GM19467 (cell line): ENCODE measurements at regions not wholly inside any gene's neighbourhood (a gene's known extent, or its start where the extent isn't known, plus 50 kb on each side); places are given as distances from the start of the nearest gene placed in this dataset.
"Not testable (repeated sequence)": the region's sequence is repeated elsewhere in the genome, so short reads cannot be mapped to it uniquely, and the experiment has no call there.

Experiments used
- ATAC-seq: cut with Tn5 transposase; IDR thresholded peaks from one replicate; pipeline ENCODE4 v1.9.1; 2021; ENCODE audit warnings: mild to moderate bottlenecking, moderate library complexity; ENCODE audit not compliant: unreplicated experiment

DNA sequence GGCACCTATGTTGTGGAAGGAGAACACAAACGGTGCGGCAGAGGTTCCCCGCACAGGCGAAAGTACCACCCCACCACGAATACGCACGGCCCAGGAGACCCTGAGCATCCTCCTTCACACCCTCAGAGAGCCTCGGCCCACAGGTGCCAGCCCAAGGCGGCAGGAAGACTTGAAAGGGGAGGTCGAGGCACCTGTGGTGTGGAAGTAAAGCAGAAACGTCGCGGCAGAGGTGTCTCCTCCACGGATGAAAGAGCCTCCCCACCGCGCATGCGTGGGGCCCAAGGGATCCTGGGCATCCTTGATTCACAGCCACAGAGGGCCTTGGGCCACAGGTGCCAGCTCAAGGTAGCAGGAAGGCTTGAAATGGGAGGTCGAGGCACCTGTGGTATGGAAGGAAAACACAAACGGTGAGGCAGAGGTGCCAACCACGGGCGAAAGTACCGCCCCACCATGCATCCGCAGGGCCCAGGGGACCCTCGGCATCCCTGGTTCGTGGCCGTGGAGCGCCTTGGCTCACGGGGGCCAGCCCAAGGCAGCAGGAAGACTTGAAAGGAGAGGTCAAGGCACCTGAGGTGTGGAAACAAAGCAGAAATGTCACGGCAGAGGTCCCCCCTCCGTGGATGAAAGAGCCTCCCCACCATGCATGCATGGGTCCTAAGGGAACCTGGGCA is 380.1 kb downstream of the ALG10 start:
- no peak for ATAC-seq

DNA sequence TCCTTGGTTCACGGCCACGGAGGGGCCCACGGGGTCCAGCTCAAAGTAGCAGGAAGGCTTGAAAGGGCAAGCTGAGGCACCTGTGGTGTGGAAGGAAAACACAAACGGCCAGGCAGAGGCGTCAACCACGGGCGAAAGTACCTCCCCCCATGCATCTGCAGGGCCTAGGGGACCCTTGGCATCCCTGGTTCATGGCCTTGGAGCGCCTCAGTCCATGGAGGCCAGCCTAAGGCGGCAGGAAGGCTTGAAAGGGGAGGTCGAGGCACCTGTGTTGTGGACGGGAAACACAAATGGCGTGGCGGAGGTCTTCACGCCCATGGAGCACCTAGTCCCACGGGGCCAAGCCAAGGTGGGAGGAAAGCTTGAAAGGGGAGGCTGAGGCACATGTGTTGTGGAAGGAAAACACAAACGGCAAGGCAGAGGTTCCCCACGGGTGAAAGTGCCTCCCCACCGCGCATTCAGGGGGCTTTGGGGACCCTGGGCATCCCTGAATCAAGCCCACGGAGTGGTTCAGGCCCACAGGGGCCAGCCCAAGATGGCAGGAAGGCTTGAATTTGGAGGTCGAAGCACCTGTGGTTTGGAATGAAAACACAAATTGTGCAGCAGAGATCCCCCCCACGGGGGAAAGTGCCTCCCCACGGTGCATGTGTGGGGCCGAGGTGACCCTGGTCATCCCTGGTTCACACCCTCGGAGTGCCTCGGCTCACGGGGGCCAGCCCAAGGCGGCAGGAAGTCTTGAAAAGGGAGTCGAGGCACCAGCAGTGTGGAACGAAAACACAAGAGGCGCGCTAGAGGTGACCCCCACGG is 380.8 kb downstream of the ALG10 start:
- ATAC-seq, result no peak

DNA sequence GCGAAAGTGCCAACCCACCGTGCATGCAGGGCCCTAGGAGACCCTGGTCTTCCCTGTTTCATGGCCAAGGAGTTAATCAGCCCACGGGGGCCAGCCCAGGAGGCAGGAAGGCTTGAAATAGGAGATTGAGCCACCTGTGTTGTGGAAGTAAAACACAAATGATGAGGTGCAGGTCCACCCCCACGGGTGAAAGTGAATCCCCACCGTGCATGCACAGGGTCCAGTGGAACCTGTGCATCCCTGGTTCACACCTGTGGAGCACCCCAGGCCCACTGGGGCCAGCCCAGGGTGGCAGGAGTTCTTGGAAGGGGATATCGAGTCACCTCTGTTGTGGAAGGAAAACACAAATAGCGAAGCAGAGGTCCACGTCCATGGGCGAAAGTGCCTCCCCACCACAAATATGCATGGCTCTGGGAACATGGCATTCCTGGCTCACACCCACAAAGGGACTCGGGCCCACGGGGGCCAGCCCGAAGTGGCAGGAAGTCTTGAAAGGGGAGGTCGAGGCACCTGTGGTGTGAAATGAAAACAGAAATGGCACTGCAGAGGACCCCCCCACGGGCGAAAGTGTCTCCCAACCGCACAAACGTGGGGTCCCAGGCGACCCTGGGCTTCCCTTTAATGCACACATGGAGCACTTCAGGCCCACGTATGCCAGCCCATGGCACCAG is 381.5 kb downstream of the ALG10 start:
- ATAC-seq, result no peak

DNA sequence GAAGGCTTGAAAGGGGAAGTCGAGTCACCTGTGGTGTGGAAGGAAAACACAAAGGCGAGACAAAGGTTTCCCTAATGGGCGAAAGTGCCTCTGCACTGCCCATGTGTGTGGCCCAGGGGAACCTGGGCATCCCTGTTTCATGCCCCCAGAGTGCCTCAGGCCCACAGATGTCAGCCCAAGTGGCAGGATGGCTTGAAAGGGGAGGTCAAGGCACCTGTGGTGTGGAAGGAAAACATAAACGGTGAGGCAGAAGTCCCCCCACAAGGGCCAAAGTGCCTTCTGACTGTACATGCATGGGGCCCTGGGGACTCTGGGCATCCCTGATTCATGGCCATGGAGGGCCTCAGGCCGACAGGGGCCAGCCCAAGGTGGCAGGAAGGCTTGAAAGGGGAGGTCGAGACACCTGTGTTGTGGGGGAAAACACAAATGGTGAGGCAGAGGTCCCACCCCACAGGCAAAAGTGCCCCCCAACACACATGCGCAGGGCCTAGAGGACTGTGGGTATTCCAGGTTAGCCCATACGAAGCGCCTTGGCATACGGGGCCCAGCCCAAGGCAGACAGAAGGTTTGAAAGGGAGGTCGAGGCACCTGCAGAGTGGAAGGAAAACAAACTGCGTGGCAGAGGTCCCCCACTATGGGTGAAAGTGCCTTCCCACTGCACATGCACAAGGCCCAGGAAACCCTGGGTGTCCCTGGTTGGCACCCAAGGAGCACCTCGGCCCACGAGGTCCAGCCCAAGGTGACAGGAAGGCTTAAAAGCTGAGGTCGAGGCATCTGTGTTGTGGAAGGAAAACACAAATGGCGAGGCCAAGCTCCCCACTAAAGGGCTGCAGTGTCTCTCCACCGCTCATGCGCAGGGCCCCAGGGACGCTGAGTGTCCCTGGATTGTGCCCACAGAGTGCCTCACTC is 382.3 kb downstream of the ALG10 start:
- no peak for ATAC-seq

DNA sequence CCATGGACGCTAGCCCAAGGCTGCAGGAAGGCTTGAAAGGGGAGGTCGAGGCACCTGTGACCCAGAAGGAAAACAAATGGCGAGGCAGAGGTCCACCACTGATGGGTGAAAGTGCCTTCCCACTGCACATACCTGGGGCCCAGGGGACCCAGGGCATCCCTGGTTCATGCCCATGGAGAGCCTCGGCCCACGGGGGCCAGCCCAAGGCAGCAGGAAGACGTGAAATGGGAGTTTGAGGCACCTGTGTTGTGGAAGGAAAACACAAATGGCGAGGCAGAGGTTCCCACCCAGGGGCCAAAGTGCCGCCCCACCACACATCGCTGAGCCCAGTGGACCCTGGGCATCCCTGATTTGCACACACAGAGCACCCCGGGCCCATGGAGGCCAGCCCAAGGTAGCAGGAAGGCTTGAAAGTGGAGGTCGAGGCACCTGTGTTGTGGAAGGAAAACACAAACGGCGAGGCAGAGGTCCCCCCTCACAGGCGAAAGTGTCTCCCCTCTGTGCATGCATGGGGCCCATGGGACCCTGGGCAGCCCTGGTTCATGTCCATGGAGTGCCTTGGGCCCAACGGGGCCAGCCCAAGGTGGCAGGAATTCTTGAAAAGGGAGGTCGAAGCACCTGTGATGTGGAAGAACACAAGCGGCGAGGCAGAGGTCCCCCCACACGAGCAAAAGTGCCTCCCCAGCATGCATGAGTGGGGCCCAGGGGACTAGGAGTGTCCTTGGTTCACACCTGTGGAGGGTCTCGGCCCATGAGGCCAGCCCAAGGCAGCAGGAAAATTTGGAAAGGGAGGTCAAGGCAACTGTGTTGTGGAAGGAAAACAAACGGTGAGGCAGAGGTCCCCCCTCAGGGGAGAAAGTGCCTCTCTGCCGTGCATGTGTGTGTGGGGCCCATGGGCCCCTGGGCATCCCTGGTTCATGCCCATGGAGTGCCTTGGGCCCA is 383.3 kb downstream of the ALG10 start:
- ATAC-seq, result no peak

DNA sequence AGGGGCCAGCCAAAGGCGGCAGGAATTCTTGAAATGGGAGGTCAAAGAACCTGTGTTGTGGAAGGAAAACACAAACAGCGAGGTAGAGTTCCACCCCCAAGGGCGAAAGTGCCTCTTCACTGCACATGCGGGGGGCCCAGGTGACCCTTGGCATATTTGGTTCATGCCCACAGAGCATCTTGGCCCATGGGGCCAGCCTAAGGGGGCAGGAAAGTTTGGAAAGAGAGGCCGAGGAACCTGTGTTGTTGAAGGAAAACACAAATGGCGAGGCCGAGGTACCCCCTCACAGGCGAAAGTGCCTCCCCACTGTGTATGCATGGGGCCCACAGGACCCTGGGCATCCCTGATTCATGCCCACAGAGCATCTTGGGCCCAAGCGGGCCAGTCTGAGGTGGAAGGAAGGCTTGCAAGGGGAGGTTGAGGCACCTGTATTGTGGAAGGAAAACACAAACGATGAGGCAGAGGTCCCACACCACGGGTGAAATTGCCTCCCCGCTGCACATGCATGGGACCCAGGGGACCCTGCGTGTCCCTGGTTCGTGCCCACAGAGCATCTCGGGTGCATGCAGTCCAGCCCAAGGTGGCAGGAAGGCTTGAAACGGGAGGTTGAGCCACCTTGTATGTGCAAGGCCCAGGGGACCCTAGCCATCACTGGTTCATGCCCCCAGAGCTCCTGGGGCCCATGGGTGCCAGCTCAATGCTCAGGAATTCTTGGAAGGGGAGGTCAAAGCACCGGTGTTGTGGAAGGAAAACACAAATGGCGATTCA is 384.1 kb downstream of the ALG10 start:
- no peak for ATAC-seq

DNA sequence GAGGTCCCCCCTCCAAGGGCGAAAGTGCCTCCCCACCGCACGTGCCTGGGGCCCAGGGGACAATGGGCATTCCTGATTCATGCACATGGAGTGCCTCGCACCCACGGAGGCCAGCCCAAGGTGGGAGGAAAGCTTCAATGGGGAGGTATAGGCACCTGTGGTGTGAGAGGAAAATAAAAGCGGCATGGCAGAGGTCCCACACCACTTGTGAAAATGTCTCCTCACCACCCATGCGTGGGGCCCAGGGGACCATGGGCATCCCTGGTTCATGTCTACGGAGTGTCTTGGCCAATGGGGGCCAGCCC is 384.7 kb downstream of the ALG10 start:
- ATAC-seq, result no peak

DNA sequence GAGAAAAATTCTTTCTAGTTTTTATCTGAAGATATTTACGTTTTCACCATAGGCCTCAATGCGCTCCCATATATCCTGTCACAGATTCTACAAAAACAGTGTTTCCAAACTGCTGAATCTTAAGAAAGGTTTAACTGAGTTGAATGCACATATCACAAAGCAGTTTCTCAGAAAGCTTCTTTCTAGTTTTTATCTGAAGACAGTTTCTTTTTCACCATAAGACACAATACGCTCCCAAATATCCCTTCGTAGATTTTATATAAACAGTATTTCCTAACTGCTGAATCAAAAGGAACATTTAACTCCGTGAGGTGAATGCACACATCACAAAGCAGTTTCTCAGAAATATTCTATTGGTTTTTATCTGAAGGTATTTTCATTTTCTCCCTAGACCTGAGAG is 385.5 kb downstream of the ALG10 start:
- ATAC-seq, result no peak

DNA sequence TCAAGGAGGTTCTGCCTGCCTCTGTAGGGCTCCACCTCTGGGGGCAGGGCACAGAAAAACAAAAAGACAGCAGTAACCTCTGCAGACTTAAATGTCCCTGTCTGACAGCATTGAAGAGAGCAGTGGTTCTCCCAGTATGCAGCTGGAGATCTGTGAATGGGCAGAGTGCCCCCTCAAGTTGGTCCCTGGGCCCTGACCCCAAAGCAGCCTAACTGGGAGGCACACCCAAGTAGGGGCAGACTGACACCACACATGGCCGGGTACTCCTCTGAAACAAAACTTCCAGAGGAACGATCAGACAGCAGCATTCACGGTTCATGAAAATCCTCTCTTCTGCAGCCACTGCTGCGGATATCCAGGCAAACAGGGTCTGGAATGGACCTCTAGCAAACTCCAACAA is 409.2 kb downstream of the ALG10 start:
- not testable (repeated sequence) for ATAC-seq
